ENCODE measurements at regions not wholly inside any gene's neighbourhood (a gene's known extent, or its start where the extent isn't known, plus 50 kb on each side); places are given as distances from the start of the nearest gene placed in this dataset.

GRCh38 chr3:19029837-19030521 is 118.3 kb upstream of the KCNH8 start:
- no peak overlapping the region for H3K4me3 ChIP-seq (ENCODE audit: low read length)
- peaks cover 4% of the 10 kb centered on the region for H3K27me3 Mint-ChIP-seq
- H3K27ac ChIP-seq (ENCODE audit: low read depth in 1 of 2, low read length in 2 of 2) = no peak overlapping the region
- H3K9me3 ChIP-seq (ENCODE audit: control insufficient read depth in 1 of 2, insufficient read depth in 1 of 2, low read length in 2 of 2) = no peaks in the 10 kb centered on the region
- no peaks in the 10 kb centered on the region for H3K4me1 Mint-ChIP-seq (ENCODE audit: low read depth)
- peaks cover 2% of the 10 kb centered on the region for H3K9me3 Mint-ChIP-seq
- no peaks in the 10 kb centered on the region for H3K36me3 Mint-ChIP-seq (ENCODE audit: low read depth)
- H3K27ac Mint-ChIP-seq = no peak overlapping the region
- ChIA-PET POLR2A (no interaction called here), CTCF (interaction anchor here (0.8 kb wide), 1 partner anchor 1135 kb away, joined by 3 read pairs; no protein-coding TSS in a partner anchor)
- H3K36me3 ChIP-seq (ENCODE audit: insufficient read depth, low read length) = no peaks in the 10 kb centered on the region
- intact Hi-C loops (cut with DNase I, micrococcal nuclease) = no loop called here
- H3K4me1 ChIP-seq (ENCODE audit: insufficient read depth, low read length) = no peaks in the 10 kb centered on the region
- TF ChIP-seq CTCF (IDR thresholded peaks at IDR 0.05) = no peak
- no peak for DNase-seq
- no peak overlapping the region for H3K4me3 Mint-ChIP-seq
- H3K27me3 ChIP-seq (ENCODE audit: control insufficient read depth in 1 of 2, insufficient read depth in 2 of 2, low read length in 2 of 2) = no peaks in the 10 kb centered on the region
- no peak for ATAC-seq (ENCODE audit: poor library complexity)

GRCh38 chr3:19025441-19025840 is 122.9 kb upstream of the KCNH8 start:
- Mint-ChIP-seq H3K27ac (no peak overlapping the region), H3K4me3 (no peak overlapping the region), H3K9me3 (no peaks in the 10 kb centered on the region), H3K4me1 (ENCODE audit: low read depth) (no peaks in the 10 kb centered on the region), H3K36me3 (ENCODE audit: low read depth) (no peaks in the 10 kb centered on the region), H3K27me3 (peaks cover 13% of the 10 kb centered on the region)
- no peak for TF ChIP-seq CTCF (IDR thresholded peaks at IDR 0.05)
- H3K4me1 ChIP-seq (ENCODE audit: insufficient read depth, low read length) = no peaks in the 10 kb centered on the region
- no peaks in the 10 kb centered on the region for H3K9me3 ChIP-seq (ENCODE audit: control insufficient read depth in 1 of 2, insufficient read depth in 1 of 2, low read length in 2 of 2)
- no peak overlapping the region for H3K4me3 ChIP-seq (ENCODE audit: low read length)
- DNase-seq (no peak), ATAC-seq (ENCODE audit: poor library complexity) (no peak)
- H3K36me3 ChIP-seq (ENCODE audit: insufficient read depth, low read length) = no peaks in the 10 kb centered on the region
- intact Hi-C loops (cut with DNase I, micrococcal nuclease) = no loop called here
- ChIA-PET CTCF (no interaction called here), POLR2A (no interaction called here)
- no peaks in the 10 kb centered on the region for H3K27me3 ChIP-seq (ENCODE audit: control insufficient read depth in 1 of 2, insufficient read depth in 2 of 2, low read length in 2 of 2)
- H3K27ac ChIP-seq (ENCODE audit: low read depth in 1 of 2, low read length in 2 of 2) = no peak overlapping the region

GRCh38 chr3:19022546-19022945 is 125.8 kb upstream of the KCNH8 start:
- H3K36me3 Mint-ChIP-seq (ENCODE audit: low read depth) = no peaks in the 10 kb centered on the region
- H3K27me3 Mint-ChIP-seq = peaks cover 13% of the 10 kb centered on the region
- no peaks in the 10 kb centered on the region for H3K27me3 ChIP-seq (ENCODE audit: control insufficient read depth in 1 of 2, insufficient read depth in 2 of 2, low read length in 2 of 2)
- H3K27ac ChIP-seq (ENCODE audit: low read depth in 1 of 2, low read length in 2 of 2) = no peak overlapping the region
- no peaks in the 10 kb centered on the region for H3K9me3 Mint-ChIP-seq
- no peak overlapping the region for H3K4me3 Mint-ChIP-seq
- ChIA-PET POLR2A (no interaction called here), CTCF (no interaction called here)
- intact Hi-C loops (cut with DNase I, micrococcal nuclease) = no loop called here
- H3K36me3 ChIP-seq (ENCODE audit: insufficient read depth, low read length) = no peaks in the 10 kb centered on the region
- ATAC-seq (ENCODE audit: poor library complexity) = no peak
- H3K4me1 Mint-ChIP-seq (ENCODE audit: low read depth) = no peaks in the 10 kb centered on the region
- no peak overlapping the region for H3K27ac Mint-ChIP-seq
- H3K9me3 ChIP-seq (ENCODE audit: control insufficient read depth in 1 of 2, insufficient read depth in 1 of 2, low read length in 2 of 2) = no peaks in the 10 kb centered on the region
- no peak for TF ChIP-seq CTCF (IDR thresholded peaks at IDR 0.05)
- no peak for DNase-seq
- H3K4me1 ChIP-seq (ENCODE audit: insufficient read depth, low read length) = no peaks in the 10 kb centered on the region
- H3K4me3 ChIP-seq (ENCODE audit: low read length) = no peak overlapping the region

All from CD4-positive, alpha-beta T cell (primary cell).